MM.1S (cell line): ENCODE measurements at regions not wholly inside any gene's neighbourhood (a gene's known extent, or its start where the extent isn't known, plus 50 kb on each side); places are given as distances from the start of the nearest gene placed in this dataset.

Source experiments
- DNase-seq: peaks from one replicate; pipeline ENCODE4 v3.0.0-alpha.2; 2015
- H2AFZ ChIP-seq: fragments of 300-600 bp; sonication (generic); 2 replicates; pipeline ENCODE4 v1.6.0; 2016; ENCODE audit warnings: antibody characterized with exemption, low read length
- H3F3A ChIP-seq: fragments of 300-600 bp; sonication (generic); 2 replicates; pipeline ENCODE4 v1.6.1; 2016; ENCODE audit warnings: mild to moderate bottlenecking, antibody characterized with exemption, low read length, moderate library complexity, mixed read lengths; ENCODE audit not compliant: insufficient read depth
- H3K27ac ChIP-seq: fragments of 300-600 bp; sonication (generic); 2 replicates; pipeline ENCODE4 v1.5.1; 2016; ENCODE audit warnings: mild to moderate bottlenecking, low read length
- H3K27me3 ChIP-seq: fragments of 300-600 bp; sonication (generic); replicated peaks from 2 replicates; pipeline ENCODE4 v1.6.0; 2016; ENCODE audit warnings: low read length; ENCODE audit not compliant: insufficient read depth
- H3K36me3 ChIP-seq: fragments of 300-600 bp; sonication (generic); replicated peaks from 2 replicates; pipeline ENCODE4 v1.6.1; 2016; ENCODE audit warnings: mild to moderate bottlenecking, low read length, mixed read lengths; ENCODE audit not compliant: insufficient read depth
- H3K4me1 ChIP-seq: fragments of 300-600 bp; sonication (generic); 2 replicates; pipeline ENCODE4 v1.6.1; 2016; ENCODE audit warnings: low read length, mixed read lengths
- H3K4me2 ChIP-seq: fragments of 300-600 bp; sonication (generic); 2 replicates; pipeline ENCODE4 v1.6.0; 2016; ENCODE audit warnings: low read depth, low read length
- H3K4me3 ChIP-seq: fragments of 300-600 bp; sonication (generic); 2 replicates; pipeline ENCODE4 v1.5.1; 2016; ENCODE audit warnings: low read length, mixed read lengths
- H3K79me2 ChIP-seq: fragments of 300-600 bp; sonication (generic); 2 replicates; pipeline ENCODE4 v1.6.1; 2016; ENCODE audit warnings: mixed run types, low read length, mixed read lengths
- H3K9ac ChIP-seq: fragments of 300-600 bp; sonication (generic); 2 replicates; pipeline ENCODE4 v1.6.1; 2016; ENCODE audit warnings: low read length, mixed read lengths
- H3K9me2 ChIP-seq: fragments of 300-600 bp; sonication (generic); replicated peaks from 2 replicates; pipeline ENCODE4 v1.6.1; 2016; ENCODE audit warnings: mild to moderate bottlenecking, low read length, mixed read lengths; ENCODE audit not compliant: insufficient read depth
- H3K9me3 ChIP-seq: fragments of 300-600 bp; sonication (generic); replicated peaks from 2 replicates; pipeline ENCODE4 v1.6.1; 2016; ENCODE audit warnings: mild to moderate bottlenecking, low read length, mixed read lengths; ENCODE audit not compliant: insufficient read depth
- H4K20me1 ChIP-seq: fragments of 300-600 bp; sonication (generic); 2 replicates; pipeline ENCODE4 v1.6.1; 2016; ENCODE audit warnings: mild to moderate bottlenecking, low read length, moderate library complexity, mixed read lengths; ENCODE audit not compliant: insufficient read depth
- EZH2 ChIP-seq: fragments of 300-600 bp; sonication (generic); optimal IDR thresholded peaks from 2 replicates; pipeline ENCODE3; 2017; ENCODE audit warnings: low read depth, mild to moderate bottlenecking, antibody characterized with exemption, low read length, mixed read lengths
- EZH2phosphoT487 ChIP-seq: fragments of 300-600 bp; sonication (generic); IDR thresholded peaks from 2 replicates; pipeline ENCODE4 v1.6.1; 2018; ENCODE audit warnings: antibody characterized with exemption, low read length
- TF ChIP-seq, protein P1 (sequence below): fragments of 300-600 bp; sonication (generic); IDR thresholded peaks from 2 replicates; pipeline ENCODE4 v1.5.1; 2016; ENCODE audit warnings: antibody characterized with exemption, low read length, mixed read lengths

GRCh38 chr10:88045656-88046415, 182.4 kb downstream of the PTEN start:
- no peak for DNase-seq
- no peaks in the 10 kb centered on the region for H4K20me1 ChIP-seq
- no peaks in the 10 kb centered on the region for H3K4me1 ChIP-seq
- TF ChIP-seq EZH2phosphoT487 = no peak
- no peak for TF ChIP-seq EZH2
- TF ChIP-seq, protein P1, sequence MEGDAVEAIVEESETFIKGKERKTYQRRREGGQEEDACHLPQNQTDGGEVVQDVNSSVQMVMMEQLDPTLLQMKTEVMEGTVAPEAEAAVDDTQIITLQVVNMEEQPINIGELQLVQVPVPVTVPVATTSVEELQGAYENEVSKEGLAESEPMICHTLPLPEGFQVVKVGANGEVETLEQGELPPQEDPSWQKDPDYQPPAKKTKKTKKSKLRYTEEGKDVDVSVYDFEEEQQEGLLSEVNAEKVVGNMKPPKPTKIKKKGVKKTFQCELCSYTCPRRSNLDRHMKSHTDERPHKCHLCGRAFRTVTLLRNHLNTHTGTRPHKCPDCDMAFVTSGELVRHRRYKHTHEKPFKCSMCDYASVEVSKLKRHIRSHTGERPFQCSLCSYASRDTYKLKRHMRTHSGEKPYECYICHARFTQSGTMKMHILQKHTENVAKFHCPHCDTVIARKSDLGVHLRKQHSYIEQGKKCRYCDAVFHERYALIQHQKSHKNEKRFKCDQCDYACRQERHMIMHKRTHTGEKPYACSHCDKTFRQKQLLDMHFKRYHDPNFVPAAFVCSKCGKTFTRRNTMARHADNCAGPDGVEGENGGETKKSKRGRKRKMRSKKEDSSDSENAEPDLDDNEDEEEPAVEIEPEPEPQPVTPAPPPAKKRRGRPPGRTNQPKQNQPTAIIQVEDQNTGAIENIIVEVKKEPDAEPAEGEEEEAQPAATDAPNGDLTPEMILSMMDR = no peak
- H3K4me2 ChIP-seq = no peak overlapping the region
- H3K27ac ChIP-seq = no peak overlapping the region
- H3K36me3 ChIP-seq = no peaks in the 10 kb centered on the region
- H3K9ac ChIP-seq = no peak overlapping the region
- no peak overlapping the region for H2AFZ ChIP-seq
- no peaks in the 10 kb centered on the region for H3K9me3 ChIP-seq
- no peaks in the 10 kb centered on the region for H3K27me3 ChIP-seq
- H3K9me2 ChIP-seq = no peaks in the 10 kb centered on the region
- no peaks in the 10 kb centered on the region for H3K79me2 ChIP-seq
- H3K4me3 ChIP-seq = no peak overlapping the region
- H3F3A ChIP-seq = no peaks in the 10 kb centered on the region

- TF ChIP-seq EZH2 = no peak
- TF ChIP-seq, protein P1 = no peak
- TF ChIP-seq EZH2phosphoT487 = no peak
- Histone ChIP-seq H3K27ac (no peak overlapping the region), H3K9ac (no peak overlapping the region), H3K9me2 (no peaks in the 10 kb centered on the region), H3K79me2 (no peaks in the 10 kb centered on the region), H3K27me3 (no peaks in the 10 kb centered on the region), H3K4me2 (no peak overlapping the region), H2AFZ (no peak overlapping the region), H3K4me1 (no peaks in the 10 kb centered on the region), H3K36me3 (no peaks in the 10 kb centered on the region), H3K4me3 (no peak overlapping the region), H3F3A (no peaks in the 10 kb centered on the region), H3K9me3 (no peaks in the 10 kb centered on the region), H4K20me1 (no peaks in the 10 kb centered on the region)
- DNase-seq = no peak
These were observed 184.2 kb downstream of the PTEN start for GRCh38 chr10:88047579-88047978.

DNA sequence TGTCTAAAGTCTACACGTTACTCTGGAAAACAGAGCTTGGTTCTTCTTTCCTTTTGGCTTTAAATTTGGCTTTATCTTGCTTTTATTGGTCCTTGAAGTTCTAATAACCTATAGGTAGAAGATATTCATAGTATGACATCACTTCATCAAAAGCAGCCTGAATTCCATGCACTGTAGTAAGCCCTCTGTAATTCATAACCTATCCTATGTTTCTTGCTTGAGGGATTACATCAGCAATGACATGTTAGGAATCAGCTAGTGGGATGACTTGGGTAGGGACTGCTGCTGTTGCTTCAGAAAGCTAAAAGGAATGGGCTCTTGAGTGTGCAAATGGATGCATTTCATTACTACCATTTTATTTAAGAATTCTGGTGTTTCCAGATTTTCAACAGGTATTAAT, 184.9 kb downstream of the PTEN start:
- Histone ChIP-seq H3K4me3 (no peak overlapping the region), H3K79me2 (no peaks in the 10 kb centered on the region), H2AFZ (no peak overlapping the region), H3K4me1 (no peaks in the 10 kb centered on the region), H3F3A (no peaks in the 10 kb centered on the region), H3K9me3 (no peaks in the 10 kb centered on the region), H3K9ac (no peak overlapping the region), H3K36me3 (no peaks in the 10 kb centered on the region), H3K9me2 (no peaks in the 10 kb centered on the region), H3K4me2 (no peak overlapping the region), H3K27ac (no peak overlapping the region), H3K27me3 (no peaks in the 10 kb centered on the region), H4K20me1 (no peaks in the 10 kb centered on the region)
- DNase-seq = no peak
- TF ChIP-seq EZH2phosphoT487 (no peak), EZH2 (no peak)
- TF ChIP-seq, protein P1 = no peak
